ENCODE measurements at regions not wholly inside any gene's neighbourhood (a gene's known extent, or its start where the extent isn't known, plus 50 kb on each side); places are given as distances from the start of the nearest gene placed in this dataset.
A peak's percentile ranks its signal among the peaks of the same experiment; 100 is the strongest.

DNA sequence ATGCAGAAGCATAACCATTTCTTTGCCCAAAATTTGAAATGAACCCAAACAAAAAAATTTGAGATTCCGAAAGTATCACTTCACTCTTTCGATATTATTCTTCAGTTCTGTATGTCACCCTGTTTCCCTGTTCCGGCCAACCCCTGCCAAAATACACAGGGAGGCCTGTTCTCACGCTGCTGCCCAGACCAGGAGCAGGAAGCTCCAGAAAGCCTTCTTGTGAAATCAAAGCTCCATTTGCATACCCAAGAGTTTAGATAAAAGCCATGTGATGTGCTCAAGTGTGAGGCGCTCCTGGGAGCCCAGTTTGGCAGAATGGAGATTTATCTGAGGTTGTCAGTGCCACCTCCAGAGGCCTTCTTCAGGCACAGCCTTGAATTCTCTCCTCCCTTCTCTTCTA is 236.2 kb downstream of the FGFR2 start:
- H3K9me3 ChIP-seq = no peaks in the 10 kb centered on the region
- H3K27me3 Mint-ChIP-seq (ENCODE audit: insufficient read depth, unreplicated experiment) = no peaks in the 10 kb centered on the region
- H3K27ac Mint-ChIP-seq (ENCODE audit: unreplicated experiment) = peak overlapping the region; percentile 2
- peaks cover 22% of the 10 kb centered on the region for H3K36me3 Mint-ChIP-seq (ENCODE audit: insufficient read depth, unreplicated experiment)
- BruUV-seq (replicated peaks) = no TSS peak
- no peaks in the 10 kb centered on the region for H3K36me3 ChIP-seq (ENCODE audit: control insufficient read depth, insufficient read depth, low read length)
- ChIA-PET CTCF (no interaction called here), POLR2A (no interaction called here)
- intact Hi-C loops (cut with micrococcal nuclease; ENCODE audit: unreplicated experiment) = no loop called here
- H3K4me3 ChIP-seq (ENCODE audit: low read depth, low read length) = no peak overlapping the region
- H3K4me1 Mint-ChIP-seq (ENCODE audit: low read depth, unreplicated experiment) = peaks cover 27% of the 10 kb centered on the region
- no peaks in the 10 kb centered on the region for H3K27me3 ChIP-seq (replicated peaks; ENCODE audit: control insufficient read depth, insufficient read depth, low read length)
- TF ChIP-seq, protein P1, sequence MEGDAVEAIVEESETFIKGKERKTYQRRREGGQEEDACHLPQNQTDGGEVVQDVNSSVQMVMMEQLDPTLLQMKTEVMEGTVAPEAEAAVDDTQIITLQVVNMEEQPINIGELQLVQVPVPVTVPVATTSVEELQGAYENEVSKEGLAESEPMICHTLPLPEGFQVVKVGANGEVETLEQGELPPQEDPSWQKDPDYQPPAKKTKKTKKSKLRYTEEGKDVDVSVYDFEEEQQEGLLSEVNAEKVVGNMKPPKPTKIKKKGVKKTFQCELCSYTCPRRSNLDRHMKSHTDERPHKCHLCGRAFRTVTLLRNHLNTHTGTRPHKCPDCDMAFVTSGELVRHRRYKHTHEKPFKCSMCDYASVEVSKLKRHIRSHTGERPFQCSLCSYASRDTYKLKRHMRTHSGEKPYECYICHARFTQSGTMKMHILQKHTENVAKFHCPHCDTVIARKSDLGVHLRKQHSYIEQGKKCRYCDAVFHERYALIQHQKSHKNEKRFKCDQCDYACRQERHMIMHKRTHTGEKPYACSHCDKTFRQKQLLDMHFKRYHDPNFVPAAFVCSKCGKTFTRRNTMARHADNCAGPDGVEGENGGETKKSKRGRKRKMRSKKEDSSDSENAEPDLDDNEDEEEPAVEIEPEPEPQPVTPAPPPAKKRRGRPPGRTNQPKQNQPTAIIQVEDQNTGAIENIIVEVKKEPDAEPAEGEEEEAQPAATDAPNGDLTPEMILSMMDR (IDR thresholded peaks at IDR 0.05; ENCODE audit: insufficient read depth in 1 of 2, low read depth in 1 of 2, low read length in 1 of 2, severe bottlenecking in 1 of 2, unreplicated experiment in 1 of 2) = no peak
- peaks cover 44% of the 10 kb centered on the region for H3K4me1 ChIP-seq
- no peak overlapping the region for H3K4me3 Mint-ChIP-seq (ENCODE audit: unreplicated experiment)
- H3K9me3 Mint-ChIP-seq (ENCODE audit: unreplicated experiment) = peaks cover 22% of the 10 kb centered on the region
- no peak for DNase-seq

DNA sequence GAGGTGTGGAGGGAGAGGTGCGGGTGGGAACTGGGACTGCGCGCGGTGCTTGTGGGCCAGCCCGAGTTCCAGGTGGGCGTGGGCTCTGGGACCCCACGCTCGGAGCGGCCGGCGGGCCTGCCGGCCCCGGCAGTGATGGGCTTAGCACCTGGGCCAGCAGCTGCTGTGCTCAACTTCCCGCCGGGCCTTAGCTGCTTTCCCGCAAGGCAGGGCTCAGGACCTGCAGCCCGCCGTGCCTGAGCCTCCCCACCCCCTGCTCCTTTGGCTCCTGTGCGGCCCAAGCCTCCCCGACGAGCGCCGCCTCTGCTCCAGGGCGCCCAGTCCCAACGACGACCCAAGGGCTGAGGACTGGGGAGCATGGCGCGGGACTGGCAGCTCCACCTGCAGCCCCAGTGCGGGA is 232.7 kb downstream of the FGFR2 start:
- CTCF ChIA-PET = interaction anchor here (0.7 to 1.0 kb wide), 2 partner anchors 177 to 781 kb away, joined by 3 to 4 read pairs; no protein-coding TSS in a partner anchor
- POLR2A ChIA-PET = interaction anchor here (0.7 kb wide), 1 partner anchor 467 kb away, joined by 6 read pairs; no protein-coding TSS in a partner anchor

DNA sequence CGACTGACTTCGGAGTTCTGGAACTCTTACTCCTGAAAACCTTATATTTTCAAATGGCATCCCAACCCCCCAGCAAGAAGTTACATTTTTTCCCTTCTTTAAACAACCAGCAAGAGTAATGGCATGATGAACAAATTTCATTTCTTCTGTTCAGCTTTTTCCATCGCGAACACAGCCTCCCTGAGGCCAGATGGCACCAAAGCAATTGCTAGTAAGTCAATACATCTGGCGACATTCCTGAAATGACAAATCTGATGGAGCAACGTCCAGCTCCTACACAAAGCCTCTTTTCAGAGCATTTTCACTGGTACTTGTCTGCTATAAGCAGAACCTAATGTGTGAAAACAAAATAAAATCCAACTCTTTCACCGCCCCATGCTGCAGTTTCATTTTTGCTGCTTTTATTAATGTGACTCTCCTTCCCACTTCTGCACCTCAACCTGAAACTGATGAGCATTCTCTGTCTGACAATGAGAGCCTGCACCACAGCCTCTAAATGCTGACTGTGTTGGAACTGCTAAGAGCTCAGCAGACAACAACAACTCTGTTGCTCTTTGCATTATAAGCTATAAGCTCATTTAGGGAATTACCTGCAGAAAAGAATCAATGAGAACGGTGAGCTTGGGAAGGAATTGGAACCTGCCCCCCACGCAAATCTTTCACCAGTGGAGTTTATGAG is 229.8 kb downstream of the FGFR2 start:
- peak; percentile 81 to 83 for DNase-seq
- Mint-ChIP-seq H3K27me3 (ENCODE audit: insufficient read depth, unreplicated experiment) (no peaks in the 10 kb centered on the region), H3K9me3 (ENCODE audit: unreplicated experiment) (peaks cover 12% of the 10 kb centered on the region), H3K4me3 (ENCODE audit: unreplicated experiment) (peak overlapping the region; percentile 71), H3K36me3 (ENCODE audit: insufficient read depth, unreplicated experiment) (peaks cover 25% of the 10 kb centered on the region), H3K27ac (ENCODE audit: unreplicated experiment) (peak overlapping the region; percentile 87), H3K4me1 (ENCODE audit: low read depth, unreplicated experiment) (peaks cover 43% of the 10 kb centered on the region)
- POLR2A ChIA-PET = no interaction called here
- CTCF ChIA-PET = interaction anchor here (0.9 to 1.7 kb wide), 3 partner anchors 58 to 295 kb away, joined by 3 to 9 read pairs (median 3); no protein-coding TSS in a partner anchor
- Histone ChIP-seq H3K36me3 (ENCODE audit: control insufficient read depth, insufficient read depth, low read length) (no peaks in the 10 kb centered on the region), H3K4me3 (ENCODE audit: low read depth, low read length) (peak overlapping the region; percentile 7; the same call in 1 of the 2 replicates), H3K27me3 (replicated peaks; ENCODE audit: control insufficient read depth, insufficient read depth, low read length) (no peaks in the 10 kb centered on the region), H3K4me1 (peaks cover 49% of the 10 kb centered on the region), H3K9me3 (no peaks in the 10 kb centered on the region)
- BruUV-seq (replicated peaks) = no TSS peak
- TF ChIP-seq, protein P1 (IDR thresholded peaks at IDR 0.05; ENCODE audit: insufficient read depth in 1 of 2, low read depth in 1 of 2, low read length in 1 of 2, severe bottlenecking in 1 of 2, unreplicated experiment in 1 of 2) = peak in 1 of 2 experiments; percentile 22
- intact Hi-C loops (cut with micrococcal nuclease; ENCODE audit: unreplicated experiment) = loop anchor here (1.0 to 5.0 kb wide), 9 partner anchors 10 to 426 kb away; partner anchors contain the start of gene FGFR2

More for the DNA sequence above, 232.7 kb downstream of the FGFR2 start:
- H3K27me3 Mint-ChIP-seq (ENCODE audit: insufficient read depth, unreplicated experiment) = no peaks in the 10 kb centered on the region
- H3K4me1 Mint-ChIP-seq (ENCODE audit: low read depth, unreplicated experiment) = peaks cover 48% of the 10 kb centered on the region
- H3K36me3 Mint-ChIP-seq (ENCODE audit: insufficient read depth, unreplicated experiment) = peaks cover 33% of the 10 kb centered on the region
- Histone ChIP-seq H3K9me3 (no peaks in the 10 kb centered on the region), H3K27me3 (replicated peaks; ENCODE audit: control insufficient read depth, insufficient read depth, low read length) (no peaks in the 10 kb centered on the region), H3K36me3 (ENCODE audit: control insufficient read depth, insufficient read depth, low read length) (no peaks in the 10 kb centered on the region), H3K4me3 (ENCODE audit: low read depth, low read length) (no peak overlapping the region), H3K4me1 (peaks cover 43% of the 10 kb centered on the region)
- peaks cover 12% of the 10 kb centered on the region for H3K9me3 Mint-ChIP-seq (ENCODE audit: unreplicated experiment)
- peak overlapping the region; percentile 87 for H3K27ac Mint-ChIP-seq (ENCODE audit: unreplicated experiment)
- intact Hi-C loops (cut with micrococcal nuclease; ENCODE audit: unreplicated experiment) = loop anchor here (5.0 kb wide), 3 partner anchors 232 to 423 kb away; partner anchors contain the start of gene FGFR2
- no TSS peak for BruUV-seq (replicated peaks)
- DNase-seq = no peak
- TF ChIP-seq, protein P1 (IDR thresholded peaks at IDR 0.05; ENCODE audit: insufficient read depth in 1 of 2, low read depth in 1 of 2, low read length in 1 of 2, severe bottlenecking in 1 of 2, unreplicated experiment in 1 of 2) = no peak
- H3K4me3 Mint-ChIP-seq (ENCODE audit: unreplicated experiment) = no peak overlapping the region
